HCEC 1CT (cell line): ENCODE measurements at regions not wholly inside any gene's neighbourhood (a gene's known extent, or its start where the extent isn't known, plus 50 kb on each side); places are given as distances from the start of the nearest gene placed in this dataset.
"Not testable (repeated sequence)": the region's sequence is repeated elsewhere in the genome, so short reads cannot be mapped to it uniquely, and the experiment has no call there.

Experiments used
- DNase-seq: peaks from one replicate; pipeline ENCODE4 v3.0.0-alpha.2; 2017

- no peak for DNase-seq
Measured at GRCh38 chr12:84484798-84485197, 427.8 kb downstream of the SLC6A15 start.

- DNase-seq, result no peak
Measured at GRCh38 chr12:84480803-84481202, 431.8 kb downstream of the SLC6A15 start.

- no peak for DNase-seq
Measured at GRCh38 chr12:84470361-84470760, 442.2 kb downstream of the SLC6A15 start.

GRCh38 chr12:84464616-84465015, 448.0 kb downstream of the SLC6A15 start:
- no peak for DNase-seq

GRCh38 chr12:84463741-84464495, 448.7 kb downstream of the SLC6A15 start:
- DNase-seq, result no peak

GRCh38 chr12:84455598-84455997, 457.0 kb downstream of the SLC6A15 start:
- no peak for DNase-seq

- DNase-seq, result not testable (repeated sequence)
Measured at GRCh38 chr12:84446478-84446877, 466.1 kb downstream of the SLC6A15 start.

- no peak for DNase-seq
Measured at GRCh38 chr12:84436134-84436533, 476.5 kb downstream of the SLC6A15 start.

GRCh38 chr12:84435682-84436081, 476.9 kb downstream of the SLC6A15 start:
- no peak for DNase-seq

- no peak for DNase-seq
Measured at GRCh38 chr12:84422340-84422739, 490.3 kb downstream of the SLC6A15 start.

- DNase-seq, result no peak
Measured at GRCh38 chr12:84421103-84421502, 491.5 kb downstream of the SLC6A15 start.

GRCh38 chr12:84416626-84417025, 496.0 kb downstream of the SLC6A15 start:
- DNase-seq, result no peak

GRCh38 chr12:84415946-84416345, 496.7 kb downstream of the SLC6A15 start:
- no peak for DNase-seq

GRCh38 chr12:84413656-84414055, 498.9 kb downstream of the SLC6A15 start:
- DNase-seq, result no peak

GRCh38 chr12:84412226-84412625, 500.4 kb downstream of the SLC6A15 start:
- DNase-seq, result no peak

GRCh38 chr12:84411031-84411430, 501.6 kb downstream of the SLC6A15 start:
- DNase-seq, result no peak

GRCh38 chr12:84408936-84409335, 503.7 kb downstream of the SLC6A15 start:
- DNase-seq, result no peak

GRCh38 chr12:84406720-84407119, 505.9 kb downstream of the SLC6A15 start:
- DNase-seq, result not testable (repeated sequence)

GRCh38 chr12:84397846-84398245, 514.8 kb downstream of the SLC6A15 start:
- no peak for DNase-seq

GRCh38 chr12:84397263-84397662, 515.3 kb downstream of the SLC6A15 start:
- no peak for DNase-seq

- DNase-seq, result not testable (repeated sequence)
Measured at GRCh38 chr12:84391176-84391575, 521.4 kb downstream of the SLC6A15 start.

- no peak for DNase-seq
Measured at GRCh38 chr12:84384384-84384783, 528.2 kb downstream of the SLC6A15 start.

- peak; percentile 38 for DNase-seq
Measured at GRCh38 chr12:84382486-84382885, 530.1 kb downstream of the SLC6A15 start.

GRCh38 chr12:84376320-84376719, 536.3 kb downstream of the SLC6A15 start:
- DNase-seq, result no peak
